Lung (tissue), 11 donors: ENCODE measurements at regions not wholly inside any gene's neighbourhood (a gene's known extent, or its start where the extent isn't known, plus 50 kb on each side); places are given as distances from the start of the nearest gene placed in this dataset.

Source experiments
- ATAC-seq: fragments of 200-7000 bp; cut with Tn5 transposase; one replicate; pipeline ENCODE4 v1.9.1; 2020; ENCODE audit warnings: moderate number of reproducible peaks; ENCODE audit not compliant: insufficient read depth, low FRiP score
- DNase-seq, 3 donors: peaks; one replicate each; pipeline ENCODE4 v3.0.0-alpha.2; 2013 to 2017
- H3K27ac ChIP-seq, 2 donors: one replicate each; pipeline ENCODE4 v1.5.1; 2013; ENCODE audit warnings: mild to moderate bottlenecking in 2 of 2, moderate library complexity in 2 of 2, control low read depth in 1 of 2, inconsistent platforms in 1 of 2, low read depth in 1 of 2, low read length in 1 of 2
- H3K27me3 ChIP-seq, 3 donors: one replicate each; pipeline ENCODE4 v1.5.1; 2013; ENCODE audit warnings: low read length in 2 of 3; ENCODE audit not compliant: control insufficient read depth in 3 of 3, insufficient read depth in 3 of 3
- H3K36me3 ChIP-seq, 4 donors: one replicate each; pipeline ENCODE4 v1.5.1; 2013; ENCODE audit warnings: low read length in 4 of 4, mild to moderate bottlenecking in 1 of 4, moderate library complexity in 1 of 4; ENCODE audit not compliant: control insufficient read depth in 4 of 4, insufficient read depth in 4 of 4
- H3K4me1 ChIP-seq, 5 donors: one replicate each; pipeline ENCODE4 v1.5.1; 2013; ENCODE audit warnings: low read length in 5 of 5, mild to moderate bottlenecking in 2 of 5, moderate library complexity in 1 of 5; ENCODE audit not compliant: control insufficient read depth in 5 of 5, insufficient read depth in 5 of 5
- H3K4me3 ChIP-seq: one replicate; pipeline ENCODE4 v1.5.1; 2013; ENCODE audit warnings: mild to moderate bottlenecking, control low read depth, moderate library complexity
- H3K9ac ChIP-seq, 2 donors: one replicate each; pipeline ENCODE4 v1.5.1; 2013; ENCODE audit warnings: low read length in 2 of 2, control low read depth in 1 of 2; ENCODE audit not compliant: insufficient read depth in 1 of 2
- H3K9me3 ChIP-seq, 4 donors: one replicate each; pipeline ENCODE4 v1.5.1; 2013; ENCODE audit warnings: low read length in 3 of 4, mild to moderate bottlenecking in 1 of 4, moderate library complexity in 1 of 4; ENCODE audit not compliant: control insufficient read depth in 4 of 4, insufficient read depth in 3 of 4
- WGBS, 2 donors: extraction: QIAGEN DNeasy Blood & Tissue Kit; methylation state at CpG; one replicate each; pipeline ENCODE4 v1.1.7; 2013; 5-methylcytosine and 5-hydroxymethylcytosine counted together
- TF ChIP-seq, protein P1 (sequence below): IDR thresholded peaks from 2 replicates; pipeline ENCODE4 v1.5.1; 2012; ENCODE audit warnings: mild to moderate bottlenecking; ENCODE audit errors: control extremely low read depth, extremely low read depth
- donor health status: control.
- donor health status: control.
- donor health status: Bipolar disorder and iron deficiency.
- donor health status: healthy.
- donor health status: DM: yes; HTN: yes; CAD: no.

GRCh38 chr13:80655778-80656511 lies 315.0 kb upstream of the SPRY2 start:
- no peak for ATAC-seq
- H3K27me3 ChIP-seq = no peaks in the 10 kb centered on the region
- TF ChIP-seq, protein P1, sequence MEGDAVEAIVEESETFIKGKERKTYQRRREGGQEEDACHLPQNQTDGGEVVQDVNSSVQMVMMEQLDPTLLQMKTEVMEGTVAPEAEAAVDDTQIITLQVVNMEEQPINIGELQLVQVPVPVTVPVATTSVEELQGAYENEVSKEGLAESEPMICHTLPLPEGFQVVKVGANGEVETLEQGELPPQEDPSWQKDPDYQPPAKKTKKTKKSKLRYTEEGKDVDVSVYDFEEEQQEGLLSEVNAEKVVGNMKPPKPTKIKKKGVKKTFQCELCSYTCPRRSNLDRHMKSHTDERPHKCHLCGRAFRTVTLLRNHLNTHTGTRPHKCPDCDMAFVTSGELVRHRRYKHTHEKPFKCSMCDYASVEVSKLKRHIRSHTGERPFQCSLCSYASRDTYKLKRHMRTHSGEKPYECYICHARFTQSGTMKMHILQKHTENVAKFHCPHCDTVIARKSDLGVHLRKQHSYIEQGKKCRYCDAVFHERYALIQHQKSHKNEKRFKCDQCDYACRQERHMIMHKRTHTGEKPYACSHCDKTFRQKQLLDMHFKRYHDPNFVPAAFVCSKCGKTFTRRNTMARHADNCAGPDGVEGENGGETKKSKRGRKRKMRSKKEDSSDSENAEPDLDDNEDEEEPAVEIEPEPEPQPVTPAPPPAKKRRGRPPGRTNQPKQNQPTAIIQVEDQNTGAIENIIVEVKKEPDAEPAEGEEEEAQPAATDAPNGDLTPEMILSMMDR = no peak
- no peak overlapping the region for H3K9ac ChIP-seq
- H3K27ac ChIP-seq = no peak overlapping the region
- 90 to 96% methylated on average over 5 of the region's 5 CpGs for WGBS, 2 donors
- DNase-seq = no peak
- H3K9me3 ChIP-seq = peaks cover 0 to 11% (median 0%) of the 10 kb centered on the region in 4 donors
- no peaks in the 10 kb centered on the region for H3K36me3 ChIP-seq
- H3K4me1 ChIP-seq = peaks cover 0 to 4% (median 0%) of the 10 kb centered on the region in 5 donors
- no peak overlapping the region for H3K4me3 ChIP-seq

- TF ChIP-seq, protein P1 = no peak
- peak; percentile 19 for ATAC-seq
- no peak overlapping the region for H3K27ac ChIP-seq
- H3K9ac ChIP-seq = peak overlapping the region in 1 of 2 donors; percentile 21
- H3K9me3 ChIP-seq = peaks cover 0 to 11% (median 0%) of the 10 kb centered on the region in 4 donors
- H3K36me3 ChIP-seq = no peaks in the 10 kb centered on the region
- 56 to 61% methylated on average over 35 to 37 of the region's 37 CpGs for WGBS, 2 donors
- DNase-seq = peak; percentile 8 to 48 (median 18)
- no peaks in the 10 kb centered on the region for H3K27me3 ChIP-seq
- H3K4me1 ChIP-seq = peaks cover 0 to 4% (median 0%) of the 10 kb centered on the region in 5 donors
- no peak overlapping the region for H3K4me3 ChIP-seq
Observed at GRCh38 chr13:80654638-80655249, 313.8 kb upstream of the SPRY2 start.

DNA sequence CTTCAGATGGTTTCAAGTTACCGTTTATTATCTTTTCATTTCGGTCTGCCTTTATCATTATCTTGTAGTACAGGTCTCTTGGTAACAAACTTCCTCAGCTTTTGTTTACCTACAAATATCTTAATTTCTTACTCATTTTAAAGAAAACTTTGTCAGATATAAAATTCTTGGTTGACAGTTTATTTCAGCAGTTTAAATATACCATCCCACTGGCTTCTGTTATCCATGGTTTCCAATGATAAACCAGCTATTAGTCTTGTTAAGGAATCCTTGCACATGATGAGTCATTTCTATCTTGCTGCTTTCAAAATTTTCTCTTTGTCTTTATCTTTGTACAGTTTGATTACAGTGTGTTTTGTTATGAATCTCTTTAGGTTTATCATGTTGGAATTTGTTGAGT lies 308.3 kb upstream of the SPRY2 start:
- ATAC-seq = no peak
- Histone ChIP-seq H3K27ac (no peak overlapping the region), H3K9ac (no peak overlapping the region), H3K4me3 (no peak overlapping the region), H3K4me1 (no peaks in the 10 kb centered on the region), H3K36me3 (no peaks in the 10 kb centered on the region), H3K27me3 (no peaks in the 10 kb centered on the region), H3K9me3 (no peaks in the 10 kb centered on the region)
- DNase-seq = no peak
- TF ChIP-seq, protein P1 = no peak
- 97% methylated on average over 2 of the region's 2 CpGs for WGBS, 2 donors
